K562 (cell line): ENCODE measurements at regions not wholly inside any gene's neighbourhood (a gene's known extent, or its start where the extent isn't known, plus 50 kb on each side); places are given as distances from the start of the nearest gene placed in this dataset.

Source experiments
- ATAC-seq: fragments of 200-7000 bp; cut with Tn5 transposase; 3 replicates; pipeline ENCODE4 v1.9.1; 2020; ENCODE audit warnings: moderate library complexity
- BruUV-seq: library from RNA; stranded (reverse); fragments of 400-500 nt; replicated peaks from 2 replicates; lab custom pipeline; 2021; lab: Mats Ljungman, UMichigan
- CTCF ChIA-PET: fragments of 300-600 bp; formaldehyde crosslinking; extraction: SDS; loops from one replicate; lab custom pipeline; 2021; ENCODE audit warnings: low intra/inter-chr PET ratio; lab: Yijun Ruan, JAX
- POLR2A ChIA-PET: fragments of 300-600, 350-650 bp; sonication (Branson Sonifier 250); formaldehyde crosslinking; extraction: SDS; loops from one replicate; lab custom pipeline; 2021; ENCODE audit warnings: antibody characterized with exemption, inconsistent platforms; lab: Yijun Ruan, JAX
- DNase-seq, 4 experiments: peaks; one replicate each; pipeline versions ENCODE4 v3.0.0 to v3.0.0-alpha.2; 2011 to 2018; ENCODE audit warnings: low spot score in 3 of 4, mixed read lengths in 3 of 4; ENCODE audit errors: extremely low read depth in 1 of 4
- FAIRE-seq: peaks from 2 replicates; lab custom pipeline; 2011; peaks lifted over from hg19 to GRCh38; lab: Jason Lieb, UNC
- H2AFZ ChIP-seq: 2 replicates; pipeline ENCODE4 v1.6.0; 2011; ENCODE audit warnings: low read depth, low read length, control low read depth, inconsistent platforms
- H3K27ac ChIP-seq: fragments of 200-600 bp; 3 replicates; pipeline ENCODE4 v1.8.0; 2011; ENCODE audit warnings: low read depth, mild to moderate bottlenecking, control low read depth, inconsistent platforms, low read length, moderate library complexity, mixed read lengths; ENCODE audit errors: extremely low read depth
- H3K27me3 ChIP-seq, 2 experiments: fragments of 300-600 bp in 1 of 2; 2 replicates in 1 of 2; 3 replicates in 1 of 2; pipeline versions ENCODE4 v1.6.0 to v1.8.0; 2011; ENCODE audit warnings: inconsistent platforms in 2 of 2, low read length in 2 of 2, mild to moderate bottlenecking in 1 of 2, mixed read lengths in 1 of 2, moderate library complexity in 1 of 2; ENCODE audit not compliant: control insufficient read depth in 2 of 2, insufficient read depth in 2 of 2
- H3K36me3 ChIP-seq: fragments of 300-600 bp; 3 replicates; pipeline ENCODE4 v1.8.0; 2011; ENCODE audit warnings: mild to moderate bottlenecking, low read length, inconsistent platforms; ENCODE audit not compliant: control insufficient read depth, insufficient read depth
- H3K4me1 ChIP-seq, 2 experiments: fragments of 200-600 bp in 1 of 2; replicated peaks in 1 of 2; 2 replicates in 1 of 2; 3 replicates in 1 of 2; pipeline versions ENCODE4 v1.5.1 to v1.8.0; 2011; ENCODE audit warnings: inconsistent platforms in 2 of 2, low read length in 2 of 2, mild to moderate bottlenecking in 1 of 2, mixed read lengths in 1 of 2, moderate library complexity in 1 of 2; ENCODE audit not compliant: control insufficient read depth in 2 of 2, insufficient read depth in 2 of 2
- H3K4me2 ChIP-seq: 2 replicates; pipeline ENCODE4 v1.6.1; 2011; ENCODE audit warnings: low read length, control low read depth, inconsistent platforms, mixed read lengths; ENCODE audit not compliant: insufficient read depth
- H3K4me3 ChIP-seq: fragments of 200-600 bp; sonication (generic), shearing (Covaris generic); 2 replicates; pipeline ENCODE4 v1.5.1; 2016; ENCODE audit warnings: control low read depth, inconsistent platforms
- H3K79me2 ChIP-seq: fragments of 200-600 bp; 3 replicates; pipeline ENCODE4 v1.8.0; 2011; ENCODE audit warnings: low read length, inconsistent platforms; ENCODE audit not compliant: control insufficient read depth, insufficient read depth
- H3K9ac ChIP-seq, 2 experiments: 2 replicates each; pipeline versions ENCODE4 v1.6.0 to v1.6.1; 2011; ENCODE audit warnings: low read depth in 2 of 2, low read length in 2 of 2, control low read depth in 1 of 2, inconsistent platforms in 1 of 2, mild to moderate bottlenecking in 1 of 2, mixed read lengths in 1 of 2; ENCODE audit not compliant: insufficient read depth in 1 of 2
- H3K9me1 ChIP-seq: one replicate; pipeline ENCODE4 v1.6.0; 2011; ENCODE audit warnings: inconsistent platforms, mild to moderate bottlenecking, low read length, moderate library complexity; ENCODE audit not compliant: control insufficient read depth, insufficient read depth
- H3K9me3 ChIP-seq: replicated peaks from 2 replicates; pipeline ENCODE4 v1.5.1; 2011; ENCODE audit warnings: low read depth, low read length, inconsistent platforms; ENCODE audit not compliant: control insufficient read depth, insufficient read depth
- H4K20me1 ChIP-seq: replicated peaks from 2 replicates; pipeline ENCODE4 v1.6.1; 2011; ENCODE audit warnings: low read length, inconsistent platforms, mixed read lengths; ENCODE audit not compliant: control insufficient read depth, insufficient read depth
- ELF1 ChIP-seq: fragments of 200-800 bp; sonication (Bioruptor generic); IDR thresholded peaks from 2 replicates; pipeline ENCODE4 v1.6.1; 2016; ENCODE audit warnings: missing genetic modification characterization, missing compliant biosample characterization
- ETV5 ChIP-seq: sonication (generic); formaldehyde crosslinking; IDR thresholded peaks from 2 replicates; pipeline ENCODE4 v1.4.0; 2020; ENCODE audit warnings: low read depth, mild to moderate bottlenecking, missing genetic modification reagents
- GABPB1 ChIP-seq: sonication (generic); formaldehyde crosslinking; IDR thresholded peaks from 2 replicates; pipeline ENCODE4 v1.8.0; 2022; ENCODE audit warnings: mild to moderate bottlenecking, missing genetic modification reagents
- GATA2 ChIP-seq: sonication (generic); formaldehyde crosslinking; IDR thresholded peaks from 2 replicates; pipeline ENCODE4 v1.4.0; 2020; ENCODE audit warnings: mild to moderate bottlenecking, missing genetic modification reagents
- LARP7 ChIP-seq: fragments of 450-650 bp; IDR thresholded peaks from 2 replicates; pipeline ENCODE4 v1.6.1; 2016
- RAD51 ChIP-seq: fragments of 450-650 bp; IDR thresholded peaks from 2 replicates; pipeline ENCODE4 v1.7.1; 2016; ENCODE audit warnings: low read depth, mild to moderate bottlenecking, borderline replicate concordance
- RBM25 ChIP-seq: fragments of 200-400 bp; formaldehyde crosslinking; IDR thresholded peaks from 2 replicates; pipeline ENCODE4 v1.6.1; 2018; ENCODE audit warnings: low read length, low read depth, moderate library complexity; ENCODE audit not compliant: severe bottlenecking
- SAFB2 ChIP-seq: fragments of 200-400 bp; formaldehyde crosslinking; IDR thresholded peaks from 2 replicates; pipeline ENCODE4 v1.6.1; 2018; ENCODE audit warnings: borderline replicate concordance, low read length, low read depth, moderate library complexity; ENCODE audit not compliant: severe bottlenecking
- XRCC5 ChIP-seq: fragments of 200-400 bp; formaldehyde crosslinking; IDR thresholded peaks from 2 replicates; pipeline ENCODE4 v1.6.1; 2017; ENCODE audit warnings: low read depth, mild to moderate bottlenecking, low read length
- WGBS: fragments of 100-300 bp; shearing (Covaris generic); methylation state at CpG from one replicate; pipeline ENCODE4 v1.1.6; 2016; ENCODE audit warnings: low coverage, mixed read lengths; ENCODE audit not compliant: insufficient coverage; ENCODE audit errors: missing lambda C conversion rate; 5-methylcytosine and 5-hydroxymethylcytosine counted together
- in situ Hi-C: fragments of 300-500 bp; cut with MboI; formaldehyde crosslinking; loops from 4 replicates; pipeline ENCODE4 v1.15.0; 2018; ENCODE audit warnings: inconsistent platforms, mixed read lengths
- intact Hi-C: fragments of 100-400 bp; cut with micrococcal nuclease; formaldehyde crosslinking; loops from 2 replicates; pipeline ENCODE4 v1.14.2; 2022
- TF ChIP-seq, protein P1 (sequence below): fragments of 450-650 bp; formaldehyde crosslinking; IDR thresholded peaks from 2 replicates; pipeline ENCODE4 v1.4.0; 2020; ENCODE audit warnings: mild to moderate bottlenecking, mixed read lengths
- TF ChIP-seq, protein P2 (sequence below): IDR thresholded peaks from 3 replicates; pipeline ENCODE4 v1.6.1; 2011; ENCODE audit warnings: borderline replicate concordance, mild to moderate bottlenecking, moderate library complexity; ENCODE audit not compliant: insufficient read length; ENCODE audit errors: extremely low read depth

DNA sequence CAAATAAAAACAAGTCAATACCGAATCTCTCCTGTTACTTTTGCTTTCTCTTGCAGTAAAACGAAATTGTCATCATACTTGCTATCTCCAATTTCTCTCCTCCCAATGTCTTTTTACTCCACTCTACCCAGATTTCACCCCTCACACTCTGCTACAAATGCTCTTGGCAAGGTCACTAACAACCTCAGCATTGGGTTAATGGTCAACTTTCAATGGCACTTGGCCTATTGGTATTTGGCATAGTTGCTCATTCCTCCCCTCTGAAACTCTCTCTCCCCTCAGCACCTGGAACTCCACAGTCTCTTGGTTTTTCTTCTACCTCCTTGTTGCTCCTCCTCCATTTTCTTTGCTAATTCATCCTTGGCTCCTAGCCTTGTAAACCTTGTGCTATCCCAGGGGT lies 367.3 kb downstream of the PTPRU start:
- Histone ChIP-seq H2AFZ (no peak overlapping the region), H3K27me3 (no peaks in the 10 kb centered on the region), H3K4me3 (no peak overlapping the region), H3K9me3 (no peaks in the 10 kb centered on the region), H3K4me1 (no peaks in the 10 kb centered on the region), H3K4me2 (no peak overlapping the region), H3K27ac (no peak overlapping the region), H3K9ac (no peak overlapping the region), H3K9me1 (no peaks in the 10 kb centered on the region), H3K36me3 (no peaks in the 10 kb centered on the region), H3K79me2 (no peaks in the 10 kb centered on the region)
- WGBS: 0% methylated on average over 2 of the region's 2 CpGs
- CTCF ChIA-PET: interaction anchor here (0.6 kb wide), 1 partner anchor 107 kb away, joined by 3 read pairs; no protein-coding TSS in a partner anchor
- in situ Hi-C loops: no loop called here
- POLR2A ChIA-PET: no interaction called here
- DNase-seq (no peak), FAIRE-seq (no peak)
- TF ChIP-seq RBM25: no peak
- TF ChIP-seq, all 486 proteins: peak for 0
- no peaks in the 10 kb centered on the region; the same call in 1 of the 2 replicates for H4K20me1 ChIP-seq
- no TSS peak for BruUV-seq
- ATAC-seq: no peak
- intact Hi-C loops: no loop called here

DNA sequence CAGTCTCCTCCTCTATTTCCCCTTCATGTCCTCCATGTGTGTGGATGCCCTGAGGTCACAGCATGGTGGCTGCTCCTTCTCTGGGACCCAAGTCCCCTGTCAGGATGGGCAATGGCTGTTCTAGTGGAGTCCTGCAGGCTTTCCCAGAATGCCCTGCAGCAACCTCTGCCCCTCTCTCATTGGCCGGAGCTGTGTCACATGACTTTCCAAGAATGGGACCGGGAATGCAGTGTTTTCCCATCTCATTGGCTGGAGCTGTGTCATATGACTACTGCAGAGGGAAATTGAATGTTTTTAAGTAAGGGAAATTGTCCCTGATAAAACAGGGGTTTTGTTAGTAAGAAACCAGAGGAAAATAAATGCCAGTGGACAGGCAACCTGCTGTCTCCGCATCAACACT lies 365.9 kb downstream of the PTPRU start:
- H3K36me3 ChIP-seq: no peaks in the 10 kb centered on the region
- CTCF ChIA-PET: no interaction called here
- intact Hi-C loops (no loop called here), in situ Hi-C loops (no loop called here)
- H3K4me1 ChIP-seq: no peaks in the 10 kb centered on the region
- H3K9ac ChIP-seq: no peak overlapping the region
- ATAC-seq (0 out of 3 replicates have a peak, but pooled peaks have one; percentile 25), FAIRE-seq (no peak), DNase-seq (peak in 2 of 4 experiments; percentile 27 to 35)
- no peaks in the 10 kb centered on the region for H3K9me1 ChIP-seq
- H2AFZ ChIP-seq: no peak overlapping the region
- no peak overlapping the region for H3K27ac ChIP-seq
- no TSS peak for BruUV-seq
- whole genome bisulfite sequencing: 2% methylated on average over 3 of the region's 3 CpGs
- no peaks in the 10 kb centered on the region for H3K9me3 ChIP-seq
- H3K27me3 ChIP-seq: no peaks in the 10 kb centered on the region
- POLR2A ChIA-PET: interaction anchor here (0.7 to 1.1 kb wide), 3 partner anchors 34 to 1107 kb away, joined by 3 to 5 read pairs (median 4); no protein-coding TSS in a partner anchor
- H3K4me2 ChIP-seq: no peak overlapping the region
- H3K79me2 ChIP-seq: no peaks in the 10 kb centered on the region
- H4K20me1 ChIP-seq: no peaks in the 10 kb centered on the region; the same call in 1 of the 2 replicates
- no peak overlapping the region for H3K4me3 ChIP-seq
- TF ChIP-seq XRCC5: no peak
- TF ChIP-seq, protein P1, sequence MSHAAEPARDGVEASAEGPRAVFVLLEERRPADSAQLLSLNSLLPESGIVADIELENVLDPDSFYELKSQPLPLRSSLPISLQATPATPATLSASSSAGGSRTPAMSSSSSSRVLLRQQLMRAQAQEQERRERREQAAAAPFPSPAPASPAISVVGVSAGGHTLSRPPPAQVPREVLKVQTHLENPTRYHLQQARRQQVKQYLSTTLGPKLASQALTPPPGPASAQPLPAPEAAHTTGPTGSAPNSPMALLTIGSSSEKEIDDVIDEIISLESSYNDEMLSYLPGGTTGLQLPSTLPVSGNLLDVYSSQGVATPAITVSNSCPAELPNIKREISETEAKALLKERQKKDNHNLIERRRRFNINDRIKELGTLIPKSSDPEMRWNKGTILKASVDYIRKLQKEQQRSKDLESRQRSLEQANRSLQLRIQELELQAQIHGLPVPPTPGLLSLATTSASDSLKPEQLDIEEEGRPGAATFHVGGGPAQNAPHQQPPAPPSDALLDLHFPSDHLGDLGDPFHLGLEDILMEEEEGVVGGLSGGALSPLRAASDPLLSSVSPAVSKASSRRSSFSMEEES (CRISPR knock-in tag): peak; percentile 79
- TF ChIP-seq GABPB1 (CRISPR knock-in tag): no peak
- peak; percentile 74 for TF ChIP-seq RAD51
- TF ChIP-seq, protein P2, sequence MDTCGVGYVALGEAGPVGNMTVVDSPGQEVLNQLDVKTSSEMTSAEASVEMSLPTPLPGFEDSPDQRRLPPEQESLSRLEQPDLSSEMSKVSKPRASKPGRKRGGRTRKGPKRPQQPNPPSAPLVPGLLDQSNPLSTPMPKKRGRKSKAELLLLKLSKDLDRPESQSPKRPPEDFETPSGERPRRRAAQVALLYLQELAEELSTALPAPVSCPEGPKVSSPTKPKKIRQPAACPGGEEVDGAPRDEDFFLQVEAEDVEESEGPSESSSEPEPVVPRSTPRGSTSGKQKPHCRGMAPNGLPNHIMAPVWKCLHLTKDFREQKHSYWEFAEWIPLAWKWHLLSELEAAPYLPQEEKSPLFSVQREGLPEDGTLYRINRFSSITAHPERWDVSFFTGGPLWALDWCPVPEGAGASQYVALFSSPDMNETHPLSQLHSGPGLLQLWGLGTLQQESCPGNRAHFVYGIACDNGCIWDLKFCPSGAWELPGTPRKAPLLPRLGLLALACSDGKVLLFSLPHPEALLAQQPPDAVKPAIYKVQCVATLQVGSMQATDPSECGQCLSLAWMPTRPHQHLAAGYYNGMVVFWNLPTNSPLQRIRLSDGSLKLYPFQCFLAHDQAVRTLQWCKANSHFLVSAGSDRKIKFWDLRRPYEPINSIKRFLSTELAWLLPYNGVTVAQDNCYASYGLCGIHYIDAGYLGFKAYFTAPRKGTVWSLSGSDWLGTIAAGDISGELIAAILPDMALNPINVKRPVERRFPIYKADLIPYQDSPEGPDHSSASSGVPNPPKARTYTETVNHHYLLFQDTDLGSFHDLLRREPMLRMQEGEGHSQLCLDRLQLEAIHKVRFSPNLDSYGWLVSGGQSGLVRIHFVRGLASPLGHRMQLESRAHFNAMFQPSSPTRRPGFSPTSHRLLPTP: no peak
- no peak for TF ChIP-seq LARP7
- no peak for TF ChIP-seq SAFB2
- no peak for TF ChIP-seq GATA2 (CRISPR knock-in tag)
- no peak for TF ChIP-seq ELF1 (tag)
- TF ChIP-seq ETV5 (CRISPR knock-in tag): no peak
